ENCODE measurements at regions not wholly inside any gene's neighbourhood (a gene's known extent, or its start where the extent isn't known, plus 50 kb on each side); places are given as distances from the start of the nearest gene placed in this dataset.

- no peak overlapping the region for H3K4me3 ChIP-seq (ENCODE audit: low read depth, low read length)
- no peaks in the 10 kb centered on the region for H3K36me3 ChIP-seq (ENCODE audit: control insufficient read depth in 2 of 2, insufficient read depth in 1 of 2, low read length in 2 of 2)
- POLR2A ChIA-PET, result interaction anchor here (0.6 kb wide), 1 partner anchor 115 kb away, joined by 7 read pairs; no protein-coding TSS in a partner anchor
- 0 out of 2 replicates have a peak, but pooled peaks cover 5% of the 10 kb centered on the region for H3K4me1 ChIP-seq (ENCODE audit: control insufficient read depth, insufficient read depth, low read length)
- TF ChIP-seq ZNF280D (tag by site-specific recombination; IDR thresholded peaks at IDR 0.05), result no peak
- no peak for TF ChIP-seq ZNF175 (tag by site-specific recombination; IDR thresholded peaks at IDR 0.05)
- no peak for TF ChIP-seq TSHZ1 (tag by site-specific recombination; IDR thresholded peaks at IDR 0.05; ENCODE audit: borderline replicate concordance)
- no peak for TF ChIP-seq TRIM28 (IDR thresholded peaks at IDR 0.05; ENCODE audit: borderline replicate concordance, low read length)
- TF ChIP-seq HOXA7 (CRISPR knock-in tag; IDR thresholded peaks at IDR 0.05; ENCODE audit: borderline replicate concordance), result no peak
- TF ChIP-seq ZNF707 (tag by site-specific recombination; IDR thresholded peaks at IDR 0.05), result no peak
- TF ChIP-seq REST (tag by site-specific recombination; IDR thresholded peaks at IDR 0.05), result no peak
- no peak for TF ChIP-seq KLF7 (tag by site-specific recombination; IDR thresholded peaks at IDR 0.05; ENCODE audit: borderline replicate concordance)
- no peak for TF ChIP-seq ZNF341 (tag by site-specific recombination; IDR thresholded peaks at IDR 0.05; ENCODE audit: low read depth)
- CTCF ChIA-PET, result interaction anchor here (0.6 to 1.0 kb wide), 3 partner anchors 10 to 488 kb away, joined by 3 to 5 read pairs (median 3); no protein-coding TSS in a partner anchor
- no peaks in the 10 kb centered on the region for H3K9me3 ChIP-seq (ENCODE audit: control insufficient read depth, insufficient read depth, low read depth, low read length)
- no peak overlapping the region for H3K27ac ChIP-seq (ENCODE audit: extremely low read depth, low read depth, low read length)
Measured at GRCh38 chr7:18175801-18176450, 148.3 kb upstream of the PRPS1L1 start.

- no peak overlapping the region for H3K4me3 ChIP-seq (ENCODE audit: low read depth, low read length)
- ChIA-PET POLR2A (no interaction called here), CTCF (no interaction called here)
- H3K36me3 ChIP-seq (ENCODE audit: control insufficient read depth in 2 of 2, insufficient read depth in 1 of 2, low read length in 2 of 2), result no peaks in the 10 kb centered on the region
- no peaks in the 10 kb centered on the region for H3K9me3 ChIP-seq (ENCODE audit: control insufficient read depth, insufficient read depth, low read depth, low read length)
- 0 out of 2 replicates have a peak, but pooled peaks cover 5% of the 10 kb centered on the region for H3K4me1 ChIP-seq (ENCODE audit: control insufficient read depth, insufficient read depth, low read length)
- no peak overlapping the region for H3K27ac ChIP-seq (ENCODE audit: extremely low read depth, low read depth, low read length)
- TF ChIP-seq YY1 (tag by site-specific recombination; IDR thresholded peaks at IDR 0.05) (no peak), ZNF280C (tag by site-specific recombination; IDR thresholded peaks at IDR 0.05) (no peak), ZNF23 (tag by site-specific recombination; IDR thresholded peaks at IDR 0.05; ENCODE audit: borderline replicate concordance) (no peak), ZBTB20 (tag by site-specific recombination; IDR thresholded peaks at IDR 0.05) (no peak), ZNF239 (tag by site-specific recombination; IDR thresholded peaks at IDR 0.05) (no peak), TRIM28 (IDR thresholded peaks at IDR 0.05; ENCODE audit: borderline replicate concordance, low read length) (no peak), ZNF530 (tag by site-specific recombination; IDR thresholded peaks at IDR 0.05; ENCODE audit: low read depth) (no peak), ZNF146 (tag by site-specific recombination; IDR thresholded peaks at IDR 0.05) (no peak), ZNF132 (tag by site-specific recombination; IDR thresholded peaks at IDR 0.05; ENCODE audit: borderline replicate concordance) (no peak), GFI1B (tag by site-specific recombination; IDR thresholded peaks at IDR 0.05) (no peak), ZSCAN5A (tag by site-specific recombination; IDR thresholded peaks at IDR 0.05) (no peak)
Measured at GRCh38 chr7:18177129-18177814, 149.6 kb upstream of the PRPS1L1 start.
